ENCODE measurements at regions not wholly inside any gene's neighbourhood (a gene's known extent, or its start where the extent isn't known, plus 50 kb on each side); places are given as distances from the start of the nearest gene placed in this dataset.
A peak's percentile ranks its signal among the peaks of the same experiment; 100 is the strongest.

DNA sequence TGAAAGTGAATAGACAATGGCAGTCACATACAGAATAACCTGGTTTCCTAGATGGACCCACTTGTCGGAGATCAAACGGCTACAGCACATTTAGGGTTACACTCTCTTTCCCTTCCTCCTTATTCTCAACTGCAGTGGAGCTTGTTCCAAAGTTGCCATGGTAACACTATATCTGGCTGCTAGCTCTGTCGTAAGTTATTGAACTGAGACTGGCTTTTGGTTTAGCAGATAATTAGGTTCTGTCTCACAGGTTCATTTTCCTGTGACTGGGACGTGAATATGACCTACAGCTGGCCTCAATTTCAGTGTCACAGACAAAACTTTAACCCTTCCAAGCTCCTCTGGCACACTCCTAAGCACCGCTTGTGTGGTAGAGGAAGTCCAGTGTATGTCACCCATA is 875.8 kb downstream of the USP25 start:
- H3K4me3 Mint-ChIP-seq (ENCODE audit: unreplicated experiment) = no peak overlapping the region
- H3K36me3 Mint-ChIP-seq (ENCODE audit: unreplicated experiment) = no peaks in the 10 kb centered on the region
- no peaks in the 10 kb centered on the region for H3K27me3 Mint-ChIP-seq (ENCODE audit: unreplicated experiment)
- no peaks in the 10 kb centered on the region for H3K4me1 Mint-ChIP-seq (ENCODE audit: low read depth, unreplicated experiment)
- TF ChIP-seq, protein P1, sequence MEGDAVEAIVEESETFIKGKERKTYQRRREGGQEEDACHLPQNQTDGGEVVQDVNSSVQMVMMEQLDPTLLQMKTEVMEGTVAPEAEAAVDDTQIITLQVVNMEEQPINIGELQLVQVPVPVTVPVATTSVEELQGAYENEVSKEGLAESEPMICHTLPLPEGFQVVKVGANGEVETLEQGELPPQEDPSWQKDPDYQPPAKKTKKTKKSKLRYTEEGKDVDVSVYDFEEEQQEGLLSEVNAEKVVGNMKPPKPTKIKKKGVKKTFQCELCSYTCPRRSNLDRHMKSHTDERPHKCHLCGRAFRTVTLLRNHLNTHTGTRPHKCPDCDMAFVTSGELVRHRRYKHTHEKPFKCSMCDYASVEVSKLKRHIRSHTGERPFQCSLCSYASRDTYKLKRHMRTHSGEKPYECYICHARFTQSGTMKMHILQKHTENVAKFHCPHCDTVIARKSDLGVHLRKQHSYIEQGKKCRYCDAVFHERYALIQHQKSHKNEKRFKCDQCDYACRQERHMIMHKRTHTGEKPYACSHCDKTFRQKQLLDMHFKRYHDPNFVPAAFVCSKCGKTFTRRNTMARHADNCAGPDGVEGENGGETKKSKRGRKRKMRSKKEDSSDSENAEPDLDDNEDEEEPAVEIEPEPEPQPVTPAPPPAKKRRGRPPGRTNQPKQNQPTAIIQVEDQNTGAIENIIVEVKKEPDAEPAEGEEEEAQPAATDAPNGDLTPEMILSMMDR (IDR thresholded peaks at IDR 0.05; ENCODE audit: partially characterized antibody, unreplicated experiment) = no peak
- no peak overlapping the region for H3K27ac Mint-ChIP-seq (ENCODE audit: unreplicated experiment)
- DNase-seq = no peak
- no peaks in the 10 kb centered on the region for H3K9me3 Mint-ChIP-seq (ENCODE audit: unreplicated experiment)

DNA sequence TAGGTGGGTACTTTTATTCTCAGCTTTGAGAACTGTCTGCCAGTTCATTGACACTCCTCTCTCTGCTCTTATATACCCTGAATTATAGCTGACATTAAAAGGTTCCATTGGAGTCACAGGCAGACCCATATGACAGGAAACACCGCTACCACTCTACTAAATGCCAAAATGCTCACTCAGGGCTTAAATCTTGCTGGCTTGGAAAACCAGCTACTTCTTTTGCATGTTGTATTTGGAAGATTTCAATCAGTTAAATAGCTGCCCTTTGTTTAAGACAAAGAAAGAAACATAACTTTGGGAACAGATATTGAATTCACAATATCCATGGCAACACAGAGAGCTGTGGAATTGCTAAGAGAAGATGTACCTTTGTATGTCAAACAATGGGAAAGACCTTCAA is 876.5 kb downstream of the USP25 start:
- H3K4me1 Mint-ChIP-seq (ENCODE audit: low read depth, unreplicated experiment) = no peaks in the 10 kb centered on the region
- no peaks in the 10 kb centered on the region for H3K27me3 Mint-ChIP-seq (ENCODE audit: unreplicated experiment)
- H3K27ac Mint-ChIP-seq (ENCODE audit: unreplicated experiment) = no peak overlapping the region

DNA sequence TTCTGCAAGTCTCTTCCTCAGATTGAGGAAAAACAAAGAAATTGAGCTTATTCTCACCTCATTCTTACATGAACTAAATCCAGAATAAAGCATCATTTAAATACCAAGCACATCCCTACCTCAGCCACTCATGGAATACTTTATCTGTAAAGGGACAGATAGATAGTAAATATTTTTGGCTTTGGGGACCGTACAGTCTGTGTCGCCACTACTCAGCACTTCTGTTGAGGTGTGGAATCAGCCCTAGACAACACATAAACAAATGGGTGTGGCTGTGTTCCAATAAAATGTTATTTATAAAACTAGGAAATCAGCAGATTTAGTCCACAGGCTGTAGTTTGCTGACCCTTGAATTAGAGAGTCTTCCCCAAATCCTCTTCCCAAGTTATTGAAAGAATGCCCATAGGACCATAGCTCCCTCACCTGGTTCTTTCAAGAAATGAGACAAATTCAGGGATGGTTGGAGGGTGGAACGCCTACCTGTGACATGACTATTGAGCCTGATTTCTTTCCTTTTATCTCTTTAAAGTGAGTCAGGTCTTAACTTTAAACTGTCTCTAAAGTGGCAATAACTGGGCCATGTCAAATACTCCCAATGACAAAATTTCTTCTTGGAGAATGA is 878.5 kb downstream of the USP25 start:
- H3K4me1 Mint-ChIP-seq (ENCODE audit: low read depth, unreplicated experiment) = no peaks in the 10 kb centered on the region
- H3K36me3 Mint-ChIP-seq (ENCODE audit: unreplicated experiment) = no peaks in the 10 kb centered on the region
- TF ChIP-seq, protein P1 (IDR thresholded peaks at IDR 0.05; ENCODE audit: partially characterized antibody, unreplicated experiment) = no peak
- no peak overlapping the region for H3K4me3 Mint-ChIP-seq (ENCODE audit: unreplicated experiment)
- H3K27me3 Mint-ChIP-seq (ENCODE audit: unreplicated experiment) = no peaks in the 10 kb centered on the region
- no peak overlapping the region for H3K27ac Mint-ChIP-seq (ENCODE audit: unreplicated experiment)
- H3K9me3 Mint-ChIP-seq (ENCODE audit: unreplicated experiment) = no peaks in the 10 kb centered on the region
- no peak for DNase-seq

More for the DNA sequence above, 876.5 kb downstream of the USP25 start:
- Mint-ChIP-seq H3K36me3 (ENCODE audit: unreplicated experiment) (no peaks in the 10 kb centered on the region), H3K4me3 (ENCODE audit: unreplicated experiment) (no peak overlapping the region), H3K9me3 (ENCODE audit: unreplicated experiment) (no peaks in the 10 kb centered on the region)
- TF ChIP-seq, protein P1 (IDR thresholded peaks at IDR 0.05; ENCODE audit: partially characterized antibody, unreplicated experiment) = no peak
- no peak for DNase-seq

DNA sequence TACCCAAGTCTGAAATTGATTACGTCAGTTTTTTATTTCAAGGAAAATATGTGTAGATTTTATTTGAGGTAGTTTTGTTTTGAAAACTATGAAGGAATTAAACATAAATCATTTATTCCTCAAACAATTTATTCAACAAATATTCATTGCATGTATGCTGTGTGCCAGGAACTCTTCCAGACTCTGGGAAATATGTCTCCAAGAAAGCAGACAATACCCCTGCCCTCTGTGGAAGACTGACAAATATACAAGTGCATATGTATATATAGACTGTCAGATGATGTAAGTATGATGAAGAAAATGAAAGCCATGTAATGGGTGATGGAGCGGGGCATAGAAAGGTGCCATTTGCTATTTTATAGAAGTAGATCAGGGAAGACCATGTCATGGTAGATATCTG is 889.5 kb downstream of the USP25 start:
- H3K4me1 Mint-ChIP-seq (ENCODE audit: low read depth, unreplicated experiment) = peaks cover 3% of the 10 kb centered on the region
- TF ChIP-seq, protein P1 (IDR thresholded peaks at IDR 0.05; ENCODE audit: partially characterized antibody, unreplicated experiment) = no peak
- H3K27me3 Mint-ChIP-seq (ENCODE audit: unreplicated experiment) = no peaks in the 10 kb centered on the region
- peaks cover 3% of the 10 kb centered on the region for H3K9me3 Mint-ChIP-seq (ENCODE audit: unreplicated experiment)
- peaks cover 11% of the 10 kb centered on the region for H3K36me3 Mint-ChIP-seq (ENCODE audit: unreplicated experiment)
- DNase-seq = no peak
- H3K27ac Mint-ChIP-seq (ENCODE audit: unreplicated experiment) = peak overlapping the region; percentile 3
- no peak overlapping the region for H3K4me3 Mint-ChIP-seq (ENCODE audit: unreplicated experiment)

DNA sequence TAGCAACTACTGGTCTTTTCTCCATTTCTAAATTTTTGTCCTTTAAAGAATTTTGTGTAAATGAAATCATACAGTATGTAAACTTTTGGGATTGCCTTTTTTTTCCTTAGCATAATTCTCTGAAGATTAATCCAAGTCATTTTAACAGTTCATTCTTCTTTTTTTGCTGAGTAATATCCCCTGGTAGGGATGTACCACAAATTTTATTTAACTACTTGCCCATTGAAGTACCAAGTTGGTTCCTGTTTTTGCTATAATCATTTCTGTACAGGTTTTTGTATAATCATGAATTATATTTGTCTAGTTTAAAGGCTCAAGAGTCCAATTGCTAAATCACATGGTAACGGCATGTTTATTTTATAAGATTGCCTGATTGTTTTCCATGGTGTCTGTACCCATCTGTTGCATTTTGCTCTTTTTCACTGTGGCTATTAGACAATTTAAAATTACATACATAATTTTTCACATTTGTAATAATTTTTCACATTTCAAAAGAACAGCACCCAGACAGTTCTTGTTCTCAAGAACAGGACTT is 891.1 kb downstream of the USP25 start:
- Mint-ChIP-seq H3K4me1 (ENCODE audit: low read depth, unreplicated experiment) (peaks cover 9% of the 10 kb centered on the region), H3K36me3 (ENCODE audit: unreplicated experiment) (peaks cover 11% of the 10 kb centered on the region), H3K27me3 (ENCODE audit: unreplicated experiment) (no peaks in the 10 kb centered on the region), H3K9me3 (ENCODE audit: unreplicated experiment) (peaks cover 3% of the 10 kb centered on the region), H3K4me3 (ENCODE audit: unreplicated experiment) (no peak overlapping the region), H3K27ac (ENCODE audit: unreplicated experiment) (no peak overlapping the region)
- TF ChIP-seq, protein P1 (IDR thresholded peaks at IDR 0.05; ENCODE audit: partially characterized antibody, unreplicated experiment) = no peak
- DNase-seq = no peak

Measured in glutamatergic neuron (in vitro differentiated cells).